ENCODE measurements at regions not wholly inside any gene's neighbourhood (a gene's known extent, or its start where the extent isn't known, plus 50 kb on each side); places are given as distances from the start of the nearest gene placed in this dataset.

DNA sequence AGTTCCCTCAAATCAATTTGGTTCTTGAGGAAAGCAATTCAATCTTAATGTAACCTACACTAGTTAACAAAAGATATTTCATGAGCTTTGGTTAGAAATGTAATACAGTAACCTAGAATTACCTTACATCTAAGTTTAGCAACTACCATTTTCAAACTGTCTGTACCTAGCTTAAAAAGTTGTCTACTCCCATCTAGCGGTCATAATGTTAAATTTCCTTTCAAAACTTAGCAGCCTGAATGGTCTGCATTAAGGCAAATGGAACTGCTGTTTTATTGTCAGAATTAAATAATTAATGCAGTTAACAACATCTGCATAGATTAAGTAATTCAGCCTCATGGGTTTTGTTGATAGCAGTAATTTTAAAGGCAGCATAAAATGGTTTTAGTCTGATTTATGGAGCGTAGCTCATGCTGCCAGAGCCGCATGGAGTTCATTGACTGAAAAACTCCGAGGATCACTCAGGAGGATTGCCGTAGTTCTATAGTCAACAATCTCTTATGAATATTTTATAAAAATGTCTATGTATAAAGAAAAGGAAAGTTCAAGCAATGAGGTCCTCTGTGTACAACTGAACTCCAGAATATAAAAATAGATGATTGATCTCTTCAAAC lies 485.4 kb upstream of the MANEA start:
- no peak overlapping the region for H3K27ac ChIP-seq
- TF ChIP-seq, protein P1, sequence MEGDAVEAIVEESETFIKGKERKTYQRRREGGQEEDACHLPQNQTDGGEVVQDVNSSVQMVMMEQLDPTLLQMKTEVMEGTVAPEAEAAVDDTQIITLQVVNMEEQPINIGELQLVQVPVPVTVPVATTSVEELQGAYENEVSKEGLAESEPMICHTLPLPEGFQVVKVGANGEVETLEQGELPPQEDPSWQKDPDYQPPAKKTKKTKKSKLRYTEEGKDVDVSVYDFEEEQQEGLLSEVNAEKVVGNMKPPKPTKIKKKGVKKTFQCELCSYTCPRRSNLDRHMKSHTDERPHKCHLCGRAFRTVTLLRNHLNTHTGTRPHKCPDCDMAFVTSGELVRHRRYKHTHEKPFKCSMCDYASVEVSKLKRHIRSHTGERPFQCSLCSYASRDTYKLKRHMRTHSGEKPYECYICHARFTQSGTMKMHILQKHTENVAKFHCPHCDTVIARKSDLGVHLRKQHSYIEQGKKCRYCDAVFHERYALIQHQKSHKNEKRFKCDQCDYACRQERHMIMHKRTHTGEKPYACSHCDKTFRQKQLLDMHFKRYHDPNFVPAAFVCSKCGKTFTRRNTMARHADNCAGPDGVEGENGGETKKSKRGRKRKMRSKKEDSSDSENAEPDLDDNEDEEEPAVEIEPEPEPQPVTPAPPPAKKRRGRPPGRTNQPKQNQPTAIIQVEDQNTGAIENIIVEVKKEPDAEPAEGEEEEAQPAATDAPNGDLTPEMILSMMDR (conservative IDR thresholded peaks at IDR 0.05) = peak; percentile 75

DNA sequence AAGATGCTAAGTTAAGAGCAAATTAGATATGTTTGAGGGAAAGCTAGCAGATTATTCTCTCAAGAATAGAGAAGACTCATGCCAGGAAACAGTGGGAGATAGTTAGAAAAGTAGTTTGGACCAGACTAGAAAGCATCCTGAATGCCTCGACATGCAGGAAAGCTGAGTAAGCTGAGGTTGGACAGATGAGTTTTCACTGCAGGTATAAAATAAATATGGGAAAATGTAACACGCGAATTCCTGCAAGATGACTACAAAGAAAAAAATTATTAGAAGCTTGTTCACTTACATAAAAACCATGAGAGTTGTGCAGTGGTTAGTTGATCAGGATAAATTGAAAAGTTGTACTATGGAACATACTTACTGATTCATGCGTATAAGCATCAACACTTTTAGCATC lies 484.2 kb upstream of the MANEA start:
- TF ChIP-seq, protein P1 (conservative IDR thresholded peaks at IDR 0.05) = no peak
- no peak overlapping the region for H3K27ac ChIP-seq

DNA sequence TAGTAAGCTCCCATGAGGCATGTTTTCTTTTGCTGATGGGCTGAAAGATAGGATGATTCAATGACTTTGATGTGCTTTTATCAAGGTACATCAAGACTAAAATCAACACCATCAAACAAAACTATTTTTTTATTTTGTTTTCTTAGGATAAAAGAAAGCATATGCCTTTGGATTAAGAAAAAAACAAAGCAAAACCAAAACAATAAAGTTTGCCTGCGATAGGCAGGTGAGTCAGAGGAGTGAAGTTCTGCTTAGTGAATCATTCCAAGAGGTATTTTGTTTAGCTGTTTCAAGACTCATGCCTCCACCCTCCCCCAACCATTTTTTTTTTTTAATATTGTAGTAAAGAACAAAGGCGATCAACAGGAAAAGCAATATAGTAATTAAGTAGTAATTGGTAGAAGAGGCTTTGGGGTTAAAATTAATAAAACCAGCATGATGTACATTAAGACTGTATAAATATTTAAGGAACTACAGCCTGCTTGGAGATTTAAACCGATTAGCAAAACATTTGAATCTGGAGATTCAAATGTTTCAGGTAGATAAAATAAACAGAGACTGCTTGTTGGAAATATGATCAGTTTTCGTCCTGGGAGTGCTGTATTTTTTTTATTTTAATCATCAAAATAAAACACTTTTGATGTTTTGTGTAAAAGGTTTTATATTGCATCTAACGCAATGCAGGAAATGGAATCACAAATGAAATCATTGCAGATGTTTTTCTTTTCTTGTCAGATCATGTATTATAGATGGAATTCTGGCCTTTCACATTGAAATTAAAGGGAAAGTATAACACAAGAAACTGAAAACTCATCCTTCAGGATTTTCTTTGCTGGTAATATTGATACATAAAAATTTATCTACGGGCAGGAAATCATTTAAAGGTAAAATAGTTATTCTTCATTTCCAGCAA lies 482.3 kb upstream of the MANEA start:
- no peak overlapping the region for H3K27ac ChIP-seq
- TF ChIP-seq, protein P1 (conservative IDR thresholded peaks at IDR 0.05) = no peak

DNA sequence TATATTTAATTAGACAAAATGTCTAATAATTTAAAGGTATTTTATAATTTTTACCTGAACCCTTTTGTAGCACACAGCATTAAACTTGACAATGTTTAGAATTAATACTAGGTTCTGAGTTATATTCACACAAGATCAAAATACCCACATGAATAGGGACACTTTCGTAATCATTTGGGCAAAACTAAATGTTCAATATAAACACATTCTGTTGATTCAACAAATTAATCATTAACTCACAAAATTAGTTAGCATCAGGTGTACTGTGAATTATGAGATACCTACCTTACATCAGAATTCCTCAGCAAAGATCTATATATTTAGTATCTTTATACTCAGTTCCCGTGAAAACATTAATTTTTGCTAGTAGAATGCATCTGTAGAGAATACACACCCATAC lies 481.5 kb upstream of the MANEA start:
- H3K27ac ChIP-seq = no peak overlapping the region
- TF ChIP-seq, protein P1 (conservative IDR thresholded peaks at IDR 0.05) = no peak

DNA sequence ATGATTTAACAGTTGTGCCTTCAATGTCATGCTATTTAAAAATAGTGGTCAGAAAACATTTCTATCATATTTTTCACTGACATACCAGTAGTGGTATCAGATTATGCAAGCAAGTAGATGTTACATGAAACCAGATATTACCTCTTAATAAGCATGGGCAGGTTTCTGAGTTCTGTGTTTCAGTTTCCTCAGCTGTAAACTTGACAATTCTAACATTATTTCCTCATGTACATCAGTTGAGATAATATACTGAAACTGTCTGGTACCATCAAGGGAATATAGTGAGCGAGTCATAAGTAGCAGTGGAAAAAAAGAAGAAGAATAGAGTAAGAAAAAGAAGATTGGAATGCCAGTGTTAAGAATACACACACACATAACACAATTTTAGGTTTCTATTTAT lies 477.9 kb upstream of the MANEA start:
- H3K27ac ChIP-seq = no peak overlapping the region
- TF ChIP-seq, protein P1 (conservative IDR thresholded peaks at IDR 0.05) = no peak

DNA sequence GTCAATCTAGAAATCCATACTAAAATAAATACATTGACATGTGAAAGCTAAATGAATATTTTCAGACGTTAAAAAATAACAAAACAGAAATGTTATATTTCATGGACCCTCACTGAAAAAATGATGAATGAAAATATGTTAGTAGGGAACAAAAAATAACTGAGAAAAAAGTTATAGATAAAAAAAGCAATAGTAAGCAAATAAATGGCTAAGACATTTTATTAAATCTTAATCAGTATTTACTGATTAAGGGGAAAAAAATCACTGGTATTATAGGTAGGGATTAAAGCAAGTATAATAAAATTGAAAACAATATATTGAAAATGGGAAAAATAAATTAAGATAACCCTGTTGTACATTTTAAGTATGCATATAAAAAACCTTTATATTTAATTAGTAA lies 468.1 kb upstream of the MANEA start:
- TF ChIP-seq, protein P1 (conservative IDR thresholded peaks at IDR 0.05) = no peak
- H3K27ac ChIP-seq = no peak overlapping the region

DNA sequence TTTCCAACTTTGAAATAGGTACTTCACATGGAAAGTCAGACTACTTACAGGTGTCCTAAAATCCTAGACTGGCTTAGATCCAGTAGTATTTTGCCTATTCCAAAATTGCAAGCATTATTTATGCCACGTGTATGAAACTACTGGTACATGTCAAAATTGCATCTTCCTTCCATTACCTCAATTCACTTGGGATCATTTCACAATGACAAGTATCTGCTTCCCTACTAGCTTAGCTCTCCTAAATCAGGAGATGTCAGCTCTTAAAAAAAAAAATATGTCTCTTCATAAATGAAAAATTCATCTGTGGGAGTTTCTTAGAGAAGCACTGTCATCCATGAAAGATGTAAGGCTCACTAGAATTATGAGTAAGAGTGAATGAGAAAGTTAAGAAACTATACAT lies 466.6 kb upstream of the MANEA start:
- TF ChIP-seq, protein P1 (conservative IDR thresholded peaks at IDR 0.05) = no peak

More for the DNA sequence above, 466.6 kb upstream of the MANEA start:
- no peak overlapping the region for H3K27ac ChIP-seq

All from VCaP (cell line).